ENCODE measurements at regions not wholly inside any gene's neighbourhood (a gene's known extent, or its start where the extent isn't known, plus 50 kb on each side); places are given as distances from the start of the nearest gene placed in this dataset.

DNA sequence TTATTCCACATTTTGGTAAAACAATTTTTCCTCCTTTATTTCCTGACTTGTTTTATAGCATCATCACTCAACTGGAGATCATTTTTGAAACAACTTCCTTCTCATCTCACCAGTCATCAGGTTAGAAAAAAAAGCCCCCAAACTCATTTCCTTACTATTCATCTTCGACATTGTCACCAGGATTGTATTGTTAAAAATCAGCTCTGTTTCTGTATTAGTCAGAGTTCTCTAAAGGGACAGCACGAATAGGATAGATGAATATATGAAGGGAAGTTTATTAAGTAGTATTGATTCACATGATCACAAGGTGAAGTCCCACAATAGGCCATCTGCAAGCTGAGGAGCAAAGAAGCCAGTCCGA, 392.6 kb downstream of the FUT8 start:
- no peak overlapping the region for H2AFZ ChIP-seq (ENCODE audit: low read length)
- H3K79me2 ChIP-seq (ENCODE audit: control insufficient read depth, insufficient read depth, low read length) = no peaks in the 10 kb centered on the region
- no peaks in the 10 kb centered on the region for H3K36me3 ChIP-seq (ENCODE audit: control insufficient read depth, insufficient read depth, low read length)
- no peak for DNase-seq (ENCODE audit: low read depth in 2 of 2)
- no peaks in the 10 kb centered on the region for H3K27me3 ChIP-seq (ENCODE audit: control insufficient read depth, insufficient read depth, low read length)
- TF ChIP-seq, protein P1, sequence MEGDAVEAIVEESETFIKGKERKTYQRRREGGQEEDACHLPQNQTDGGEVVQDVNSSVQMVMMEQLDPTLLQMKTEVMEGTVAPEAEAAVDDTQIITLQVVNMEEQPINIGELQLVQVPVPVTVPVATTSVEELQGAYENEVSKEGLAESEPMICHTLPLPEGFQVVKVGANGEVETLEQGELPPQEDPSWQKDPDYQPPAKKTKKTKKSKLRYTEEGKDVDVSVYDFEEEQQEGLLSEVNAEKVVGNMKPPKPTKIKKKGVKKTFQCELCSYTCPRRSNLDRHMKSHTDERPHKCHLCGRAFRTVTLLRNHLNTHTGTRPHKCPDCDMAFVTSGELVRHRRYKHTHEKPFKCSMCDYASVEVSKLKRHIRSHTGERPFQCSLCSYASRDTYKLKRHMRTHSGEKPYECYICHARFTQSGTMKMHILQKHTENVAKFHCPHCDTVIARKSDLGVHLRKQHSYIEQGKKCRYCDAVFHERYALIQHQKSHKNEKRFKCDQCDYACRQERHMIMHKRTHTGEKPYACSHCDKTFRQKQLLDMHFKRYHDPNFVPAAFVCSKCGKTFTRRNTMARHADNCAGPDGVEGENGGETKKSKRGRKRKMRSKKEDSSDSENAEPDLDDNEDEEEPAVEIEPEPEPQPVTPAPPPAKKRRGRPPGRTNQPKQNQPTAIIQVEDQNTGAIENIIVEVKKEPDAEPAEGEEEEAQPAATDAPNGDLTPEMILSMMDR (conservative IDR thresholded peaks at IDR 0.05 in 1 of 2, IDR thresholded peaks at IDR 0.05 in 1 of 2; ENCODE audit: low read depth in 1 of 2, low read length in 2 of 2) = no peak
- TF ChIP-seq EZH2 (IDR thresholded peaks at IDR 0.05; ENCODE audit: low read length, missing control alignments) = no peak
- H3K4me1 ChIP-seq (ENCODE audit: control insufficient read depth, extremely low read depth, insufficient read depth, low read length) = no peaks in the 10 kb centered on the region
- no peak overlapping the region for H3K4me3 ChIP-seq (replicated peaks in 1 of 4; ENCODE audit: control extremely low read depth in 1 of 4, insufficient read depth in 1 of 4, low read depth in 3 of 4, low read length in 4 of 4)
- H3K9ac ChIP-seq (ENCODE audit: insufficient read depth, low read length) = no peak overlapping the region
- H4K20me1 ChIP-seq (ENCODE audit: control insufficient read depth, extremely low read depth, insufficient read depth, low read length) = no peaks in the 10 kb centered on the region
- H3K27ac ChIP-seq (ENCODE audit: insufficient read depth, low read length) = no peak overlapping the region
- no peak overlapping the region for H3K4me2 ChIP-seq (ENCODE audit: extremely low read depth, insufficient read depth, low read length)
- H3K9me3 ChIP-seq (ENCODE audit: control insufficient read depth, insufficient read depth, low read depth, low read length) = no peaks in the 10 kb centered on the region

DNA sequence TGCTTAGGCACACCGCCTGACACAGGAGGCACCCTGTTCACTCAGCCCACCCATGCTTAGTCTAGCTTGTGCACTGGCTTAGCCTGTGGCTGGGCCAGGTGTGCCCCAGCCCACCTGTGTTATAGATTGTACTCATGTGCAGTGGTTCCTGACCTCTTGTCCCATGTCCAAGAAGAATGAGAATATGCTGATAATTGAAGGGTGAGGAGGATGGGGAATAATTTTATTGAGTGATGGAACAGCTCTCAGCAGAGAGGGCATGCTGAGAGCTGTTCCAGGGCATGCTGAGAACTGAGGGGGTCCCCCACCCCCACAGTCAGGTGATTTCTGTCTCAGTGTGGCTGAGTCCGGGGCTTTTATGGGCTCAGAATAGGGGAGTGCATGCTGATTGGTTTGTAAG, 395.9 kb downstream of the FUT8 start:
- Histone ChIP-seq H3K4me2 (ENCODE audit: extremely low read depth, insufficient read depth, low read length) (no peak overlapping the region), H3K27me3 (ENCODE audit: control insufficient read depth, insufficient read depth, low read length) (no peaks in the 10 kb centered on the region), H3K79me2 (ENCODE audit: control insufficient read depth, insufficient read depth, low read length) (no peaks in the 10 kb centered on the region), H3K9me3 (ENCODE audit: control insufficient read depth, insufficient read depth, low read depth, low read length) (no peaks in the 10 kb centered on the region), H3K4me1 (ENCODE audit: control insufficient read depth, extremely low read depth, insufficient read depth, low read length) (no peaks in the 10 kb centered on the region), H3K36me3 (ENCODE audit: control insufficient read depth, insufficient read depth, low read length) (no peaks in the 10 kb centered on the region), H4K20me1 (ENCODE audit: control insufficient read depth, extremely low read depth, insufficient read depth, low read length) (no peaks in the 10 kb centered on the region), H2AFZ (ENCODE audit: low read length) (no peak overlapping the region), H3K9ac (ENCODE audit: insufficient read depth, low read length) (no peak overlapping the region), H3K4me3 (replicated peaks in 1 of 4; ENCODE audit: control extremely low read depth in 1 of 4, insufficient read depth in 1 of 4, low read depth in 3 of 4, low read length in 4 of 4) (no peak overlapping the region), H3K27ac (ENCODE audit: insufficient read depth, low read length) (no peak overlapping the region)
- TF ChIP-seq, protein P1 (conservative IDR thresholded peaks at IDR 0.05 in 1 of 2, IDR thresholded peaks at IDR 0.05 in 1 of 2; ENCODE audit: low read depth in 1 of 2, low read length in 2 of 2) = no peak
- TF ChIP-seq EZH2 (IDR thresholded peaks at IDR 0.05; ENCODE audit: low read length, missing control alignments) = no peak
- DNase-seq (ENCODE audit: low read depth in 2 of 2) = no peak

DNA sequence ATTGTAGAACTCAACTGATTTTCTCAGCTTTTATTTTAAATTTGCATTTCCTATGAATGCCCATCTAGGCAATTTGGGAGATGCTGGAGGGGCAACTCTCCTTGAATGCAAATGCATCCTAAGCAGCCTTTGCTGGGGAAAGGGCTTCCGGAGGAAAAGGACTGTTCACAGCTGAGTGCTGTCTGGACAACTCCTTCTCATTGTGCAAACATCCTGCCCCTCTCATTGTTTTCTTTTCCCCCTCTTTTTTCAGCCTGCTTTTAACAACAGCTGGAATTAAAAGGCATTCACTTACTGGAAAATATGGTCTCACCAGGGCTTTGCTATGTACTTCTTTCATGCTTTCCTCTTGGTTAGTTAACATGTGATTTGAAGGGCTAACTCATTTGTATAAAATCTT, 397.8 kb downstream of the FUT8 start:
- H3K36me3 ChIP-seq (ENCODE audit: control insufficient read depth, insufficient read depth, low read length) = no peaks in the 10 kb centered on the region
- H3K79me2 ChIP-seq (ENCODE audit: control insufficient read depth, insufficient read depth, low read length) = no peaks in the 10 kb centered on the region
- H3K27me3 ChIP-seq (ENCODE audit: control insufficient read depth, insufficient read depth, low read length) = no peaks in the 10 kb centered on the region
- no peak overlapping the region for H3K4me3 ChIP-seq (replicated peaks in 1 of 4; ENCODE audit: control extremely low read depth in 1 of 4, insufficient read depth in 1 of 4, low read depth in 3 of 4, low read length in 4 of 4)
- TF ChIP-seq EZH2 (IDR thresholded peaks at IDR 0.05; ENCODE audit: low read length, missing control alignments) = no peak
- TF ChIP-seq, protein P1 (conservative IDR thresholded peaks at IDR 0.05 in 1 of 2, IDR thresholded peaks at IDR 0.05 in 1 of 2; ENCODE audit: low read depth in 1 of 2, low read length in 2 of 2) = no peak
- H3K9me3 ChIP-seq (ENCODE audit: control insufficient read depth, insufficient read depth, low read depth, low read length) = no peaks in the 10 kb centered on the region
- H3K9ac ChIP-seq (ENCODE audit: insufficient read depth, low read length) = no peak overlapping the region
- no peaks in the 10 kb centered on the region for H4K20me1 ChIP-seq (ENCODE audit: control insufficient read depth, extremely low read depth, insufficient read depth, low read length)
- no peak overlapping the region for H3K27ac ChIP-seq (ENCODE audit: insufficient read depth, low read length)
- no peak overlapping the region for H3K4me2 ChIP-seq (ENCODE audit: extremely low read depth, insufficient read depth, low read length)
- no peak for DNase-seq (ENCODE audit: low read depth in 2 of 2)
- H3K4me1 ChIP-seq (ENCODE audit: control insufficient read depth, extremely low read depth, insufficient read depth, low read length) = no peaks in the 10 kb centered on the region
- H2AFZ ChIP-seq (ENCODE audit: low read length) = no peak overlapping the region

All from fibroblast of lung (primary cell).